HL-60 (cell line): ENCODE measurements at regions not wholly inside any gene's neighbourhood (a gene's known extent, or its start where the extent isn't known, plus 50 kb on each side); places are given as distances from the start of the nearest gene placed in this dataset.

ENCODE experiments used
- POLR2AphosphoS5 ChIP-seq: IDR thresholded peaks from 2 replicates; pipeline ENCODE4 v1.6.1; 2012; ENCODE audit warnings: low read depth
- TF ChIP-seq, protein P1 (sequence below): IDR thresholded peaks from one replicate; pipeline ENCODE4 v1.5.1; 2011; ENCODE audit warnings: low read length, control low read depth, inconsistent platforms; ENCODE audit not compliant: insufficient read depth
- TF ChIP-seq, protein P2 (sequence below): IDR thresholded peaks from 2 replicates; pipeline ENCODE4 v1.6.1; 2012; ENCODE audit warnings: low read depth; ENCODE audit not compliant: insufficient replicate concordance

DNA sequence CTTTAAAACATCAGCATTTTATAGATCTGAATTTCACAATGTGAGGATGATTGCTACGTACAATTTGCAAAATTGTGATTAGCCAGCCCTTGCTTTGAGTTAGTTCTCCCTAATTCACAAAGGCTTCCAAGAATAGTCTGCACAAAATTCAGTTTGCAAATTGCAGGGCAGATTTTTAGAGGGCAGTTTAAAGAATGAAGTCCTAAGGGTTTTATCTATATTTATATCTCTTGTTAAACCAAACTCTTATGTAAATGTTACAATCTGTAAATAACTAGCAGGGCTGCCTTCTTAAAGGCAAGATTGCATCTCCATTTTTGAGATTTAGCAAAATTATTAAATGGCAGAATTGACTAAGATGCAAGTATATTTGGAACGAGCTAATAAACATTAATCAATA, 52.8 kb upstream of the ZNF536 start:
- TF ChIP-seq, protein P1, sequence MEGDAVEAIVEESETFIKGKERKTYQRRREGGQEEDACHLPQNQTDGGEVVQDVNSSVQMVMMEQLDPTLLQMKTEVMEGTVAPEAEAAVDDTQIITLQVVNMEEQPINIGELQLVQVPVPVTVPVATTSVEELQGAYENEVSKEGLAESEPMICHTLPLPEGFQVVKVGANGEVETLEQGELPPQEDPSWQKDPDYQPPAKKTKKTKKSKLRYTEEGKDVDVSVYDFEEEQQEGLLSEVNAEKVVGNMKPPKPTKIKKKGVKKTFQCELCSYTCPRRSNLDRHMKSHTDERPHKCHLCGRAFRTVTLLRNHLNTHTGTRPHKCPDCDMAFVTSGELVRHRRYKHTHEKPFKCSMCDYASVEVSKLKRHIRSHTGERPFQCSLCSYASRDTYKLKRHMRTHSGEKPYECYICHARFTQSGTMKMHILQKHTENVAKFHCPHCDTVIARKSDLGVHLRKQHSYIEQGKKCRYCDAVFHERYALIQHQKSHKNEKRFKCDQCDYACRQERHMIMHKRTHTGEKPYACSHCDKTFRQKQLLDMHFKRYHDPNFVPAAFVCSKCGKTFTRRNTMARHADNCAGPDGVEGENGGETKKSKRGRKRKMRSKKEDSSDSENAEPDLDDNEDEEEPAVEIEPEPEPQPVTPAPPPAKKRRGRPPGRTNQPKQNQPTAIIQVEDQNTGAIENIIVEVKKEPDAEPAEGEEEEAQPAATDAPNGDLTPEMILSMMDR = no peak
- no peak for TF ChIP-seq POLR2AphosphoS5
- TF ChIP-seq, protein P2, sequence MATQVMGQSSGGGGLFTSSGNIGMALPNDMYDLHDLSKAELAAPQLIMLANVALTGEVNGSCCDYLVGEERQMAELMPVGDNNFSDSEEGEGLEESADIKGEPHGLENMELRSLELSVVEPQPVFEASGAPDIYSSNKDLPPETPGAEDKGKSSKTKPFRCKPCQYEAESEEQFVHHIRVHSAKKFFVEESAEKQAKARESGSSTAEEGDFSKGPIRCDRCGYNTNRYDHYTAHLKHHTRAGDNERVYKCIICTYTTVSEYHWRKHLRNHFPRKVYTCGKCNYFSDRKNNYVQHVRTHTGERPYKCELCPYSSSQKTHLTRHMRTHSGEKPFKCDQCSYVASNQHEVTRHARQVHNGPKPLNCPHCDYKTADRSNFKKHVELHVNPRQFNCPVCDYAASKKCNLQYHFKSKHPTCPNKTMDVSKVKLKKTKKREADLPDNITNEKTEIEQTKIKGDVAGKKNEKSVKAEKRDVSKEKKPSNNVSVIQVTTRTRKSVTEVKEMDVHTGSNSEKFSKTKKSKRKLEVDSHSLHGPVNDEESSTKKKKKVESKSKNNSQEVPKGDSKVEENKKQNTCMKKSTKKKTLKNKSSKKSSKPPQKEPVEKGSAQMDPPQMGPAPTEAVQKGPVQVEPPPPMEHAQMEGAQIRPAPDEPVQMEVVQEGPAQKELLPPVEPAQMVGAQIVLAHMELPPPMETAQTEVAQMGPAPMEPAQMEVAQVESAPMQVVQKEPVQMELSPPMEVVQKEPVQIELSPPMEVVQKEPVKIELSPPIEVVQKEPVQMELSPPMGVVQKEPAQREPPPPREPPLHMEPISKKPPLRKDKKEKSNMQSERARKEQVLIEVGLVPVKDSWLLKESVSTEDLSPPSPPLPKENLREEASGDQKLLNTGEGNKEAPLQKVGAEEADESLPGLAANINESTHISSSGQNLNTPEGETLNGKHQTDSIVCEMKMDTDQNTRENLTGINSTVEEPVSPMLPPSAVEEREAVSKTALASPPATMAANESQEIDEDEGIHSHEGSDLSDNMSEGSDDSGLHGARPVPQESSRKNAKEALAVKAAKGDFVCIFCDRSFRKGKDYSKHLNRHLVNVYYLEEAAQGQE = no peak
